ENCODE measurements at regions not wholly inside any gene's neighbourhood (a gene's known extent, or its start where the extent isn't known, plus 50 kb on each side); places are given as distances from the start of the nearest gene placed in this dataset.
"Not testable (repeated sequence)": the region's sequence is repeated elsewhere in the genome, so short reads cannot be mapped to it uniquely, and the experiment has no call there.

DNA sequence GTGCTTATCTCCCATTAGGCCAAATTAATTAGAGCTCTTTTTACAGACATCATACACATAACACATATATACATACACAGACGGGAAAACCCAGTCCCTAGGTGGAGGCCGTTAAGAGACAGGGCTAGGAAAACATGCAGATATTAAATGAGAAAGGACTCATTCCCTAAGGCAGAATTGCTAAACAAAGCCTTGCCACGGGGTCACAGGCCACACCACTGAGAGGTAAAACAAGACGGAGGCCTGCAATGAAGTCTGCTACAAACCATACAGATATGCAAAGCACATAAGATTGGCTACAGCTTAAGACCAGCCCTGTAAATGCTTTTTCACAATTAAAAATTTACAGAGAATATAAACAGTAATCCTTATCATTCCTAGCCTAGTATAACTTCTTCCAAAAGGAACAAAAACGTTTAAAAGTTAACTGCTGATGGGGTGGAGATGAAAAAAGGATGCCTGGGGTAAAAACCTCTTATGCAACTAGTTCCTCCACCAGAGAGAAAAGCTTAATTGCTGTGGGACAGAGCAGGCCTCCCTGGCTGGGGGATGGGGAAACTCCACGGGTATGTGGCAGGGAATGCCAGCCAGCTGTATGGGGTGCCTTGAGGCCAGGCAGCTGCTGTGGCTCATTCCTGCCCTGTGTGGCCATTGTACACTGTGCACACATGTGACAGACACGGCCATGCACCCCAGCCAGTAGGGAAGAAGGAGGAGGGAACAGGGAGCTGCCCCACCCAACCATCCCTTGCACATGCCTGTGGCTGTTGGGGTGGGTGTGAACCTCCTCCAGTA, 481.4 kb upstream of the LMCD1 start:
- no peak for DNase-seq

- no peak for DNase-seq
Observed at GRCh38 chr3:8027954-8028353, 473.7 kb upstream of the LMCD1 start.

- no peak for DNase-seq
Observed at GRCh38 chr3:8050283-8050682, 451.3 kb upstream of the LMCD1 start.

DNA sequence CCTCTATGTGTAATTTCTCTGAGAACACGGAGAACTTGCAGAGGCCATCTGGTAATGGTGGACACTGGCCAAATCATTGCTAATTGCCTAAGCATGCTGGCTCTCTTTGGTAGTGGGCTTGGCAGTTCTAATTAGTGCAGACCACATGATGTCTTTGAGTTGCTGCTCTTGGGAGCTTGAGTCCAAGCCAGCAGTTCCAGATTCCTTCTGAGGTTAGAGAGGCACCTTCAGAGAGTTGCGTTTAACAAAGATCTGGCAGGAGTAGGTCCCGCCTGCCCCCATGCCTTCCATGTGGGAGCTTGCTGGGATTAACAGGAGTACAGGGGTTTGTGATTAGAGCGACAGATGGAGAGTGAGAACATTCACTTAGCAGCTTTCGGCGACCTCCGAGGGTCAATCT, 449.0 kb upstream of the LMCD1 start:
- no peak for DNase-seq

- not testable (repeated sequence) for DNase-seq
Observed at GRCh38 chr3:8068135-8068534, 433.5 kb upstream of the LMCD1 start.

DNA sequence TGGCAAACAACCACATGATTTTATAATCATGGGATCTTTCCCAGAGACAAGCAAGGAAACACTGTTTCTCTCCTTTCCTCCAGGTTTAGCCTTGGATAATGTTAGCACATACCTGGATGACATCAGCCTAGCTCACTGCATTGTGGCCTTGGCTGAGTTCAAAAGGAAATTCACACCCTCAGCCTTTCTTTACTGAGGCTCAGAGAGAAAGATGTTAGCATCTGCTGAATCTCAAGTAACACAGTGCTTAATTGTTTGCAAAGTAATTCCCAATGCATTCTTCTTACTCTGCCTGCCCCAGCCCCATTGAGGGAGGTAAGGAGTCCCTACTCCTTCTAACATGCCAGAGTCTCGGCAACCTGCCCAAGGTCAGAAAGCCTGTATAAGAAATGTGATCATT, 432.2 kb upstream of the LMCD1 start:
- DNase-seq = no peak

DNA sequence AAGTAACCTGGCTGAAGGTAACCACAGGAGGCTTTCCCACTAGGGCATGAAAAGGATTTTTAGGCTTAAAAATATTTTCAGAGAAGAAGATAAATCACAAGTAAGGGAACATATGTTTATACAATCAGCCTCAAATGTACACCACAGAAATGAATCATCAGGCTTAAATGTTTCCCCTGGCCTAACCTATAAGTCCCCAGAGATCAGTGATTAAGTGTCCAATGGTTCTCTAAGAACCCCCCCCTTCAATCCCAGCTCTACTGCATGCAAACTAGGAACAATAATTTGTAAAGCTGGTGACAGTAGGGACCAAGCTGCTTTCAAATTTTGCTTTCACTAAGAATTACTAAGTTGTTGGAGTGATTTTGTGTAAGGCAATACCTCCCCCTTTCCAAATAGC, 431.6 kb upstream of the LMCD1 start:
- DNase-seq = no peak

GRCh38 chr3:8074740-8075139, 426.9 kb upstream of the LMCD1 start:
- DNase-seq = not testable (repeated sequence)

DNA sequence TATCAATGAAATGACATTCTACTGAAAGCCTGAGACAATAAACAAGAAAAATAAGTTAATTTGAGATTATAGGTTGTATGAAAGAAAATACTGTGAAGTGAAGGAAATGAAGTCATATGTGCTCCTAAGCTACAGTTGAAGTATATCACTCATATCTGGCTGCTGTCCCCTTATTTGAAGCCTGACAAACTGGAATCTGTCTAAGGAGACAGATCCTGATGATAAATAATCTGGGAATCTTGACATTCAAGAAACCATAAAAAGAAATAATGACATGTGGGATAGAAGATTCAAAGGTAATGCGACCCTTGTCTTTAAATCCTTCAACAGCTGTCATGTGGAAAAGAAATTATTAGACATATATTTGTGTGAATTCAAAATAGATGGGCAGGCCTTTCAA, 424.5 kb upstream of the LMCD1 start:
- no peak for DNase-seq

GRCh38 chr3:8080464-8080863, 421.2 kb upstream of the LMCD1 start:
- no peak for DNase-seq

DNA sequence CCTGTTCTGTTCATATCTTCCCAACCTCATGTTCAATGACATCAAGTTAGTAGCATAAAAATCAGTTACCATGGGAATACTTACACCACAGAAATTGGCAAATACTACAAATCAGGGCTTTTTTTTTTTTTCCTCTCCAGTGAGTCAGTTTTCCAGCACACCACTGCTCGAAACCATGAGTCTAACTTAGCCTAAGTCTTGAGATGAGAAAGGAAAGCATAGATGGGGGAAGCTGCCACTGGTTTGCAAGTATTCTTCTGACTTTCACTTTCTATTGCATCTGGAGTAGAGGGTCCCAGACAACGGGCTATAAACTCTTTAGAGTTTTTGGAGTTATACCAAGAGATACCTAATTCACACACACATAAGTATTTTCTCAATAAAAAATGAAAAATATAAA, 416.1 kb upstream of the LMCD1 start:
- no peak for DNase-seq

DNA sequence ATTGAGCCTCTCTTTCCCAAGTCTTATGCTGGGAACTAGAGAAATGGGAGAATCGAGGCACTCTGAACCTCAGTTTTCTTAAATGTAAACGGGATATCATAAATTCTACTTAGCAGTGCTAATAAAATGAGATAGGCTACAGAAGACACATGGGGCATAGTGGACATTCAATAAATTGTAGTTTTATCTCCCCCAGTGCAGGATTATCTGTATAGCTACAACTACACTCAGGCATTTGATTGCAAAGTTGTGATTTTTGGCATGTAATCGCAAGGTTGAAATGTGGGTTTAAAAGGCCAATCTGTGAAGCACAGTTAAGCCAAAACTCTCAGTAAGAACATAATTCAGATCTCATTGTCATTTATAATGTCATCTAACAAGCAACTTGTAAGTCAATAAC, 413.7 kb upstream of the LMCD1 start:
- no peak for DNase-seq

- DNase-seq = no peak
Observed at GRCh38 chr3:8094415-8094814, 407.2 kb upstream of the LMCD1 start.

GRCh38 chr3:8095724-8096123, 405.9 kb upstream of the LMCD1 start:
- DNase-seq = no peak

GRCh38 chr3:8097690-8098089, 403.9 kb upstream of the LMCD1 start:
- no peak for DNase-seq

GRCh38 chr3:8103954-8104353, 397.7 kb upstream of the LMCD1 start:
- no peak for DNase-seq

DNA sequence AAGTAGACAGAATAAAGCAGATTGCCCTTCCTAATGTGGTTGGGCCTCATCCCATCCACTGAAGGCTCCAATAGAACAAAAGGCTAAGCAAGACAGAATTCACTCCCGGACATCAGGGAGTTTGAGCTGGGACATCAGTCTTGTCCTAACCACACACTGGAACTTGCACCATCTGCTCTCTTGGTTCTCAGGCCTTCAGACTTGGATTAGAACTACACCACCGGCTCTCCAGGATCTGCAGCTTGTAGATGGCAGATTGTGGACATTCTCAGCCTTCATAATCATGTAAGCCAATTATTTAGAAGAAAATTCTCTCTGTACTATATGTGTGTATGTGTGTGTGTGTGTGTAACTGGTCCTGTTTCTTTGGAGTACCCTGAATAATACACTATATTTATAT, 394.7 kb upstream of the LMCD1 start:
- no peak for DNase-seq

GRCh38 chr3:8110966-8111798, 390.4 kb upstream of the LMCD1 start:
- DNase-seq = peak; percentile 33 to 60

GRCh38 chr3:8112587-8112986, 389.0 kb upstream of the LMCD1 start:
- DNase-seq = no peak

GRCh38 chr3:8113626-8114025, 388.0 kb upstream of the LMCD1 start:
- no peak for DNase-seq

- DNase-seq = no peak
Observed at GRCh38 chr3:8128686-8129085, 372.9 kb upstream of the LMCD1 start.

GRCh38 chr3:8136553-8136952, 365.1 kb upstream of the LMCD1 start:
- DNase-seq = no peak

- DNase-seq = no peak
Observed at GRCh38 chr3:8143186-8143585, 358.4 kb upstream of the LMCD1 start.

DNA sequence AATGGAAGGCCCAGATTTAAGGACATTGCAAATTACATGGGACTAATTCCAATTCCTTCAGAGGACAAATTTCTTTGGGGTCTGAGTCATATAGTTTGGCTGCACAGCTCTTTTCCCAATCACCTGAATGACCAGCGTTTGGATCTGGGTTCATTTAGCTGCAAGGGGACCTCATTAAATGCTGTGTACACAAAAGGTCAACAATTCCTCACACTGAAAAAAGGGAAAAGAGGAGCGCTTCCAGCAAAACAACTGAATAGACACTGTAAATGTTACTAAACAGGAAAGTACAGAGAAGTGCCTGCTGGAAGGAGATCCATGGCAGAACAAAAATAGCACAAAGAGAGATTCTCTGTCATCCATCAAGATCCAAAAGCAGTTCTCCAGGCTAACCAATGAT, 356.0 kb upstream of the LMCD1 start:
- DNase-seq = no peak

All from stimulated activated CD4-positive, alpha-beta T cell treated with anti-CD3 and anti-CD28 coated beads, Interleukin-4, amount 100 ng/mL, for 4 hours (primary cell).